ENCODE measurements at regions not wholly inside any gene's neighbourhood (a gene's known extent, or its start where the extent isn't known, plus 50 kb on each side); places are given as distances from the start of the nearest gene placed in this dataset.

DNA sequence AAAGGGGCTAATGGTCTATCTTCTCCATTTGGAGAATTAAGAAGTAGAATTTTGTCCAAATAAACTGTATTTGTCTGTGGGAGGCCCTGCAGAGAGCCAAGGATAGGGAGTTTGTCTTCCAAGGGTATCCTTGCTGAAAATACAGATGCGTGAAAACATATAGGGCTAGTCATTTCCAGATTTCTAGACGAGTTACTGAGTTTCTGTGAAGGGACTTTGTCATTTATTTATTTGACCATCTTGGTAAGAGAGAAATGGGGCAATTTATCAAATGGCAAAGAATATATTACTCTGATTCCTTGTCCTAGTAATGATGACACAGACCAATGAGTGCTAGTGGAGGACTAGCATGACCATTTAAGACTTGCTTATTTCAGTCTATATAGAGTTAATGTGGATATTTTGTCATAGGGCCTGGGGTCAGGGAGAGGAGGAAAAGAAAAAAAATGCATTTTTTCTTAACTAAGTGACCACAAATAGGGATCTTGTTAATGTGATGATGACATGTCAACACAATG lies 376.6 kb upstream of the ONECUT1 start:
- Histone ChIP-seq H3K4me2 (ENCODE audit: insufficient read depth, low read length) (no peak overlapping the region), H3K27ac (ENCODE audit: extremely low read depth, low read depth, low read length) (no peak overlapping the region), H3K79me2 (ENCODE audit: control insufficient read depth, insufficient read depth, low read length) (no peaks in the 10 kb centered on the region), H3K9me1 (ENCODE audit: control insufficient read depth, insufficient read depth, low read length) (no peaks in the 10 kb centered on the region), H4K20me1 (replicated peaks; ENCODE audit: control insufficient read depth, insufficient read depth, low read length) (no peaks in the 10 kb centered on the region), H2AFZ (ENCODE audit: low read depth, low read length) (no peak overlapping the region), H3K27me3 (ENCODE audit: control insufficient read depth in 2 of 2, insufficient read depth in 2 of 2, low read length in 2 of 2) (no peaks in the 10 kb centered on the region), H3K4me1 (replicated peaks in 1 of 2; ENCODE audit: control insufficient read depth in 2 of 2, insufficient read depth in 2 of 2, low read length in 2 of 2) (no peaks in the 10 kb centered on the region), H3K9me3 (replicated peaks; ENCODE audit: control insufficient read depth, insufficient read depth, low read depth, low read length) (no peaks in the 10 kb centered on the region; the same call in 1 of the 2 replicates), H3K4me3 (no peak overlapping the region), H3K36me3 (ENCODE audit: control insufficient read depth, insufficient read depth, low read length) (no peaks in the 10 kb centered on the region), H3K9ac (ENCODE audit: insufficient read depth in 1 of 2, low read depth in 2 of 2, low read length in 2 of 2) (no peak overlapping the region)
- TF ChIP-seq CXXC5 (CRISPR knock-in tag; IDR thresholded peaks at IDR 0.05), result no peak
- TF ChIP-seq HIVEP1 (CRISPR knock-in tag; IDR thresholded peaks at IDR 0.05), result no peak
- TF ChIP-seq, protein P1, sequence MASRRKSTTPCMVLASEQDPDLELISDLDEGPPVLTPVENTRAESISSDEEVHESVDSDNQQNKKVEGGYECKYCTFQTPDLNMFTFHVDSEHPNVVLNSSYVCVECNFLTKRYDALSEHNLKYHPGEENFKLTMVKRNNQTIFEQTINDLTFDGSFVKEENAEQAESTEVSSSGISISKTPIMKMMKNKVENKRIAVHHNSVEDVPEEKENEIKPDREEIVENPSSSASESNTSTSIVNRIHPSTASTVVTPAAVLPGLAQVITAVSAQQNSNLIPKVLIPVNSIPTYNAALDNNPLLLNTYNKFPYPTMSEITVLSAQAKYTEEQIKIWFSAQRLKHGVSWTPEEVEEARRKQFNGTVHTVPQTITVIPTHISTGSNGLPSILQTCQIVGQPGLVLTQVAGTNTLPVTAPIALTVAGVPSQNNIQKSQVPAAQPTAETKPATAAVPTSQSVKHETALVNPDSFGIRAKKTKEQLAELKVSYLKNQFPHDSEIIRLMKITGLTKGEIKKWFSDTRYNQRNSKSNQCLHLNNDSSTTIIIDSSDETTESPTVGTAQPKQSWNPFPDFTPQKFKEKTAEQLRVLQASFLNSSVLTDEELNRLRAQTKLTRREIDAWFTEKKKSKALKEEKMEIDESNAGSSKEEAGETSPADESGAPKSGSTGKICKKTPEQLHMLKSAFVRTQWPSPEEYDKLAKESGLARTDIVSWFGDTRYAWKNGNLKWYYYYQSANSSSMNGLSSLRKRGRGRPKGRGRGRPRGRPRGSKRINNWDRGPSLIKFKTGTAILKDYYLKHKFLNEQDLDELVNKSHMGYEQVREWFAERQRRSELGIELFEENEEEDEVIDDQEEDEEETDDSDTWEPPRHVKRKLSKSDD (conservative IDR thresholded peaks at IDR 0.05; ENCODE audit: low read length), result no peak
- in situ Hi-C loops (cut with MboI), result no loop called here
- BruUV-seq (replicated peaks), result no TSS peak
- DNase-seq (ENCODE audit: extremely low read depth in 1 of 4, low spot score in 3 of 4), result no peak
- intact Hi-C loops (cut with micrococcal nuclease), result no loop called here
- FAIRE-seq, result no peak
- CTCF ChIA-PET (ENCODE audit: low intra/inter-chr PET ratio), result no interaction called here
- ATAC-seq, result no peak
- POLR2A ChIA-PET, result no interaction called here
- WGBS (ENCODE audit: insufficient coverage, low coverage, missing lambda C conversion rate), result 0% methylated on average over 2 of the region's 2 CpGs
